ENCODE measurements at regions not wholly inside any gene's neighbourhood (a gene's known extent, or its start where the extent isn't known, plus 50 kb on each side); places are given as distances from the start of the nearest gene placed in this dataset.

- DNase-seq: no peak
Observed at GRCh38 chr22:47556473-47556872, 794.0 kb downstream of the TBC1D22A start.

- no peak for DNase-seq
Observed at GRCh38 chr22:47553436-47553835, 791.0 kb downstream of the TBC1D22A start.

DNA sequence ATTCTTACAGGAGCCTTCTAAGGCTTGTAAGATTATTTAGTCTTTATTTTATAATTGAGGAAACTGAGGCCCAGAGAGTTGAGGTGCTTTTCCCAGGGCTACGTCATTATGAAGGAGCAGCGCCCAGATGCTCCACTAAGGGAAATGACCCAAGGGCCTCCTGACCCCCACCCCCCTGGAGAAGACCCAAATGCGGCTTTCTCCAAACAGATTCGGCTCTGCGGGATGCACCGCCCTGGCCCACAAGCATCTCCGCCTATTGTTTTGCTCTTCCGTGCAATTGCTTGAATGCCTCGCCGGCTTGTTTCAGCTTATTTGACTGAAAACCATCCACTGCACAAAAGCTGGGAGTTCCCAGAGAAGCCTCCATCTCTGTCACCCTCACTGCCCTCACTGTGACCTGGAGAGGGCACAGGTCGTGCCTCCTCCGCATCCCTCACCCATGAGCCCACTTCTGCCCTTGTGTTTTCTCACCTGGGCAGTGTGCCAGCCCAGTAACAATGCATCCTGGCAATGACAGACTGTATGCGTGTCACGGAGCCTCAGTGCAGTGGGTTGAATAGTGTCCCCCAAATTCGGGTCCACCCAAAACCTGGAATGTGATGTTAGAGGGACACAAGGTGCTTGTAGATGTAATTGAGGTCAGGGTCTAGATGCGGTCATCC lies 790.2 kb downstream of the TBC1D22A start:
- no peak for DNase-seq

- no peak for DNase-seq
Observed at GRCh38 chr22:47552024-47552423, 789.6 kb downstream of the TBC1D22A start.

- DNase-seq: no peak
Observed at GRCh38 chr22:47551431-47551775, 789.0 kb downstream of the TBC1D22A start.

DNA sequence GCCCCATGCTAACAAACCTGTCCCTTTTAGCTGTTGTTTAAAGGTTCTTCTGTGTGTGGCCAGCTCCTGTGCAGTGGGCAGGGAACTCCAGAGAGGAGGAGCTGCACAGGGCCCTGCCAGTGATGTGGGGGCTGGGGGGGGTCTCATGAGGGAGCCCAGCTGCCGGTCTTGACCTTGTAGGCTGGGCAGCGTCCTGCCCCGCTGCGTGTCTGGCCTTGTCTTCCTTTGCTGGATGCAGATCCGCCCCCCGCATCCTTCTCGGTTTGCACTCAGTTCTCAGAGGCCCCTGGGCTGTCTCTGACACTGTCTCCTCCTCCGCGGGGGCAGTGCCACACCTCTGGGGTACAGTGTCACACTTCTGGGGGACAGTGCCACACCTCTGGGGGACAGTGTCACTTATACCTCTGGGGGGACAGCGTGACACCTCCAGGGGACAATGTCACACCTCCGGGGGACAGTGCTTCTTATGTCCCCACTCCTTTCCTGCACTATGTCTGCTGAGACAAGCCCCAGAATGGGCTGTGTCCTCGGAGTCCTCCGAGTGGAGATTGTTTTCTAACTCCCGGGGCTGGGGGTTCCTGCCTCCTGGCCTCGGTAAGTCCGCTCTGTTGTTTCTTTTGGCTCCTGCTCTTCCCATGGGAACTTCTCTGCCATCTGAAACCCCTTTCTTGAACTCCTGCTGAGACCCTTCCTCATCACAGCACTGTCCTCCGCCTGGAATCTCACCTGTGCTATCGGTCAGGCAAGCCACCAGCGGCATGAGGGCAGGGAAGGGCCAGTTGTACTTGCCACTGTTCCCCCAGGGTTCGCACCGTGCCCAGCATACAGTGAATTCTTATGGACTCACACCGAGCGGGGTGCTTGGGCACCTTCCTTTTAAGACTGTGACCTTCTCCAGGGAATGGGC lies 788.3 kb downstream of the TBC1D22A start:
- no peak for DNase-seq

GRCh38 chr22:47549741-47550340 lies 787.4 kb downstream of the TBC1D22A start:
- no peak for DNase-seq

DNA sequence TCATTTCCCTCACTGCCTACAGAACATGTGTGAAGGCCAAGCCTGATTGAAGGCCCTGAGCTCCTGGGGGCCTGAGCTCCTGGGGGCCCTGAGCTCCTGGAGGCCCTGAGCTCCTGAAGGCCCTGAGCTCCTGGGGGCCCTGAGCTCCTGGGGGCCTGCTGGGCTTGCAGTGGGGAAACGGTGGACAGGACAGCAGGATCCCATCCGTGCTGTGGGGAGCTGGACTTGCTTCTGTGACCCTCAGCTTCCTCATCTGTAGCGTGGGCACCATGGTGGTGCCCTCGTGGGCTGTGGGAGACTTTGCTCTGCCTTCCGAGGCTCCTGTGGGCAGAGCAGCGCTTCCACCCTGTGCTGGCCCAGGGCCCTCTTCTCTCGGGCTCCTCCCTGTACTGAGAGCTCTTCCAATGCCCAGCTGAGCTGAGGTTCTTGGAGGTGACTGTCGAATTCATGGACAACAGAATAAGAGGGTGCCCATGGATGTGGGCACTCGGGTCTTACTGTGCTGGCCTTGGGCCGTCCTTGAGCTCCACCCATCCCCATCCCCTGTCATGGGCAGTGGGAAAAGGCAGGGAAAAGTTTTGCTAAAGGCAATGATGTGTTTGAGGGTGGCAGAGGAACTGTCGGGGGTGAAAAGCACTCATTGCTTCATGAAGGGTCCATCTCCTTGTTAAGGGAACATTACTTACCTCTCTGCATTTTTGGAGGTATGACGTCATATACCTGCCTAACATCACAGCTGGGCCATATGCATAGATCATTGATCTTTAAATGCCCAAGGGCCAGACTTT lies 786.7 kb downstream of the TBC1D22A start:
- no peak for DNase-seq

- no peak for DNase-seq
Observed at GRCh38 chr22:47547881-47548650, 785.6 kb downstream of the TBC1D22A start.

DNA sequence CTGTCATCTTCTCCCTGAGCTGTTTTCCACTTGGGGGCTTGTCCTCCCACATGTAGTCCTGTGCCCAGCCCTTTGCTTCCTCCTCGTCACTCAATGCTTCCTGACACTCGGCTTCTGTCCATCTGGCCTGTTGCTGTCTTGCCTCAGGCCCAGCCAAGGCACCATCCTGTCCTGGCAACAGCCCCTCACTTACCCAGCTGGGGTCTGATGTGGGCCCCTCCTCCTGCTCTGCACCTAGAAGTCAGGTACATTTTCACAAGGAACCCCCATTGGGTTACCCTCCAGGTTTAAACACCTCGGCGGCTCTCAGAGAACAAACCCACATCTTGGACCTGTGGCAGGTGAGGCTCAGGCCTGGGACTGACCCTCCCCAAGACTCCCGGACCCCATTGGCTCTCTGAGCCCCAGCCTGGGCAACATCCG lies 784.8 kb downstream of the TBC1D22A start:
- no peak for DNase-seq

DNA sequence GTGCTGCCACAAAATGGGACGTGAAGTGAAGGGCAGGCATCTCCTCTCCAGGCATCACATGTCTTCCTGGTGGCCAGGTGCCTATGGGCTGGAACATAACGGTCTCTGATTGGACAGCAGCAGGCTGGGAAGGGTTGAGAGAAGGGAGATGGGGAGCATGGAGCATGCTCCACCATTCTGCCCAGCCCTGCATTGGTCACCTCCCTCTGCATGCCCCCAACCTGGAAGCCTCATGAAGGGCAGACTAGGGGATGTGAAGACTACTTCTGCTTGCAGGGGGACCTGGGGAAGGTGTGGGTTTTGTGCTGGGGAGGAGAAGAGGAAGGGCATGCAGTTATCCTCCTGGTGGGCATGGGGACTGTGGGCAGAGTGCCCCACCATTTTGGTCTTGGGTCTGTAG lies 782.2 kb downstream of the TBC1D22A start:
- no peak for DNase-seq

DNA sequence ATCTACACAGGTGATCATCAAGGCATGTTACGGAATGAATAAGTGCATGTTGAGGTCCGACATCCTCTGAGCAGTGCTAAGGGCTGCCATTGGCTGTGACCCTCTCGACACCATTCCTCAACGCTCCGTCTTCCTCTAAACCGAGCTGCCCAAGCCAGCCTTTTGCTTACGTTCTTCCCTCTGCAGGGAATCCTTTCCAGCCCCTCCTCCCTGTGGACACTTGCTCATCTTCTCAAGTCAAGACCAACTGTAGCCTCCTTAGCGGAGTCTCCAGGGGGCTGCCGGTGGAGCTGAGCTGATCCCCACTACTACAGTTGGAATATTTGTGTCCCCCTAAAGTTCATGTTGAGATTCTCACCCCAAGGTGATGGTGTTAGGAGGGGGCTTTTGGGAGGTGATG lies 781.0 kb downstream of the TBC1D22A start:
- DNase-seq: no peak

GRCh38 chr22:47540011-47540410 lies 777.6 kb downstream of the TBC1D22A start:
- DNase-seq: no peak

- DNase-seq: no peak
Observed at GRCh38 chr22:47539374-47539773, 776.9 kb downstream of the TBC1D22A start.

DNA sequence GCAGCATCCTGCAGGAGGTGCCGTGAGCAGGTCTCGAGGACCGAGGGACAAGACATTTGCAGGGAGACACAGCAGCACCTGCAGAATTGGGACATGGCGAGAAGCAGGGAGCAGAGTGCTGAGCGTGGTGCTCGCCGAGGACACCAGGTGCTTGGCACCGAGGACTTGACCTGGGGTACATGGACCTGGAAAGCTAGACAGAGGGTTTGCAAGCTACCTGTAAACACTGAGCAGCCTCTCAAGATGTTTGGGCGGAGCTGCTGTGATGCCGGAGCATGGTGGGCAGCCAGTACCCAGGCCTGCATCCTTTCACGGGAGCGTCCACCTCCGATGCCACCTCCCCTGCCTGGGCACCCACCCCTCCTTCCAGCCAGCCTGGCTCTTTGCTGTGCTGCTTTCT lies 773.2 kb downstream of the TBC1D22A start:
- DNase-seq: no peak

DNA sequence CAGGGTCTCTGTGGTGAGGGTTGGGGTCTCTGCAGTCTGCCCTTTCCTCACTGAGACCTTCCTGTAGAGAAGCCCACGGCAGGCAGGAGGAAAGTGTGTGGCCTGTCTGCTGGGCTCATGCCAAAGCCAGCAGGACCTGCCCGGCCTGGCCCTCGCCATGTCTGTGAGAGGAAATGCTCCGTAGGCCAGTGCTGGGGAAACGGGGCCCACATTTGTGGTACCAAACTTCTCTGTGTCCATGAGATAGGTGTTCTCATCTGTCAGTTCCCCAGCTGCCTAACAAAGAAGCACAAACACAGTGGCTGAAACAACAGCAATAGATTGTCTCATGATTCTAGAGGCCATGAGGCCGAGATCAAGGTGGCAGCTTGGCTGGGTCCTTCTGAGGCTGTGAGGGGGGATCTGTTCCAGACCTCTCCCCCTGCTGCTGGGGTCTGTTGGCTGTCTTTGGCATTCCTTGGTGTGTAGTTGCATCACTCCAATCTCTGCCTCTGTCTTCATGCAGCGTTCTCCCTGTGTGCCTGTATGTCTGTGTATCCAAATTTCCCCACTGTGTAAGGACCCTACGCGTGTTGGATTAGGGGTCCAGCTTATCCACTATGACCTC lies 772.5 kb downstream of the TBC1D22A start:
- DNase-seq: no peak

- DNase-seq: no peak
Observed at GRCh38 chr22:47533961-47534803, 771.7 kb downstream of the TBC1D22A start.

- no peak for DNase-seq
Observed at GRCh38 chr22:47517062-47517461, 754.6 kb downstream of the TBC1D22A start.

DNA sequence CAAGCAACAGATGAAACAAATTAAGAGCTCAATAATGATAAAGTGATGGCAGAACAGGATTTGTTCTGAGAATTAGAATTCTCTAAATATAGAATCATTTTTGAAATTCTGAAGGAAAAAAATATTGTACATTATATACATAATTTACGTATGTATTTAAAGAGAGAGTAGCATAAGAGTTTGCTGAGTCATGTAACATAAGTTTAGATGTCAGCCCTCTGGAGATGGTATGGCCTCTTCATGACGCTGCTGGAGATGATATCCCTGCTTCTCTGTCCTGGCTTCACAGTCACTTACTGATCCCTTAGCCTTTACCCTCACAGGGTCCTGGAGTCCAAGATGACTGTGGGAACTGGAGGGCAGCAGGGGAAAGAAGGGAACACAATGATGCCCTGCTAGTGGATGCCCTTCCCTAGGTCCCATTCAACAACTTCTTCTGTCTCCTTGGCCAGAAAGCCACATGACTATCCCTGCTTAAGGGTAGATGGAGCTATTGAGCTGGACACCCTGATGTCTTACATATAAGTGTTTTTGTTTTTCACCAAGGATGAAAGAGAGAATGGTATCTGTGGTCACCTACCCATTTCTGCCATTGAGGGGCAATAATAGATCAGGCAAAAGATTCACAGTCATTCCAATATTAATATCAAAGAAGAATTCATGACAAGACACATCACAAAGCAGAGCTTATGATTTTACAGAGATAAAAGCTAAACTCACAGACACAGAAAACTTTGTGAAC lies 753.1 kb downstream of the TBC1D22A start:
- DNase-seq: no peak

DNA sequence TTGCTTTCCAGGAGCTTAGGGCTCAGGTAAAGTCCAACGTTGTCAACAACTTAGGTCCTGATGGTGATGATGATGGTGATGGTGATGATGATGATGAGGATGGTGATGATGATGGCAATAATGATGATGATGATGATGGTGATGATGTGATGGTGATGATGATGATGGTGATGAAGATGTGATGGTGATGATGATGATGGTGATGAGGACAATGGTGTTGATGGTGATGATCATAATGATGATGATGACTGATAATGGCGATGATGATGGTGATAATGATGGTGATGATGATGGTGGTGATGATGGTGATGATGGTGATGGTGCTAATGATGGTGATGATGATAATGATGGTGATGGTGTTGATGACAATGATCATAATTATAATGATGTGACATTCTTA lies 750.2 kb downstream of the TBC1D22A start:
- DNase-seq: no peak

Data from amniotic stem cell (primary cell).